ENCODE measurements at regions not wholly inside any gene's neighbourhood (a gene's known extent, or its start where the extent isn't known, plus 50 kb on each side); places are given as distances from the start of the nearest gene placed in this dataset.
"Not testable (repeated sequence)": the region's sequence is repeated elsewhere in the genome, so short reads cannot be mapped to it uniquely, and the experiment has no call there.

GRCh38 chr4:33696586-33696985 lies 2547.7 kb downstream of the ARAP2 start:
- no peaks in the 10 kb centered on the region for H3K4me1 ChIP-seq (ENCODE audit: insufficient read depth, low read length)
- no peaks in the 10 kb centered on the region for H3K36me3 ChIP-seq (ENCODE audit: insufficient read depth, low read length)
- no peak overlapping the region for H3K9ac ChIP-seq (ENCODE audit: low read depth, low read length)
- peaks cover 4% of the 10 kb centered on the region; the same call in 1 of the 2 replicates for H3K9me3 ChIP-seq (ENCODE audit: control insufficient read depth, insufficient read depth, low read length)

GRCh38 chr4:33709247-33709646 lies 2535.1 kb downstream of the ARAP2 start:
- Histone ChIP-seq H3K9me3 (ENCODE audit: control insufficient read depth, insufficient read depth, low read length) (peaks cover 6% of the 10 kb centered on the region; the same call in 1 of the 2 replicates), H3K4me1 (ENCODE audit: insufficient read depth, low read length) (no peaks in the 10 kb centered on the region), H3K36me3 (ENCODE audit: insufficient read depth, low read length) (no peaks in the 10 kb centered on the region), H3K9ac (ENCODE audit: low read depth, low read length) (no peak overlapping the region)

GRCh38 chr4:33711826-33712225 lies 2532.5 kb downstream of the ARAP2 start:
- H3K9ac ChIP-seq (ENCODE audit: low read depth, low read length), result no peak overlapping the region
- H3K9me3 ChIP-seq (ENCODE audit: control insufficient read depth, insufficient read depth, low read length), result peaks cover 6% of the 10 kb centered on the region; the same call in 1 of the 2 replicates
- H3K4me1 ChIP-seq (ENCODE audit: insufficient read depth, low read length), result no peaks in the 10 kb centered on the region
- H3K36me3 ChIP-seq (ENCODE audit: insufficient read depth, low read length), result no peaks in the 10 kb centered on the region

GRCh38 chr4:33714971-33715370 lies 2529.3 kb downstream of the ARAP2 start:
- no peaks in the 10 kb centered on the region for H3K4me1 ChIP-seq (ENCODE audit: insufficient read depth, low read length)
- no peak overlapping the region for H3K9ac ChIP-seq (ENCODE audit: low read depth, low read length)
- H3K36me3 ChIP-seq (ENCODE audit: insufficient read depth, low read length), result no peaks in the 10 kb centered on the region
- peaks cover 5% of the 10 kb centered on the region; the same call in 1 of the 2 replicates for H3K9me3 ChIP-seq (ENCODE audit: control insufficient read depth, insufficient read depth, low read length)

GRCh38 chr4:33715841-33716395 lies 2528.4 kb downstream of the ARAP2 start:
- Histone ChIP-seq H3K4me1 (ENCODE audit: insufficient read depth, low read length) (no peaks in the 10 kb centered on the region), H3K9ac (ENCODE audit: low read depth, low read length) (no peak overlapping the region), H3K9me3 (ENCODE audit: control insufficient read depth, insufficient read depth, low read length) (no peaks in the 10 kb centered on the region), H3K36me3 (ENCODE audit: insufficient read depth, low read length) (no peaks in the 10 kb centered on the region)

- Histone ChIP-seq H3K9ac (ENCODE audit: low read depth, low read length) (no peak overlapping the region), H3K36me3 (ENCODE audit: insufficient read depth, low read length) (no peaks in the 10 kb centered on the region), H3K9me3 (ENCODE audit: control insufficient read depth, insufficient read depth, low read length) (no peaks in the 10 kb centered on the region), H3K4me1 (ENCODE audit: insufficient read depth, low read length) (no peaks in the 10 kb centered on the region)
Observed at GRCh38 chr4:33722254-33722653, 2522.1 kb downstream of the ARAP2 start.

- no peaks in the 10 kb centered on the region for H3K9me3 ChIP-seq (ENCODE audit: control insufficient read depth, insufficient read depth, low read length)
- no peaks in the 10 kb centered on the region for H3K36me3 ChIP-seq (ENCODE audit: insufficient read depth, low read length)
- no peaks in the 10 kb centered on the region for H3K4me1 ChIP-seq (ENCODE audit: insufficient read depth, low read length)
- H3K9ac ChIP-seq (ENCODE audit: low read depth, low read length), result no peak overlapping the region
Observed at GRCh38 chr4:33722800-33723516, 2521.4 kb downstream of the ARAP2 start.

GRCh38 chr4:33724685-33725084 lies 2519.6 kb downstream of the ARAP2 start:
- H3K36me3 ChIP-seq (ENCODE audit: insufficient read depth, low read length), result no peaks in the 10 kb centered on the region
- no peaks in the 10 kb centered on the region for H3K9me3 ChIP-seq (ENCODE audit: control insufficient read depth, insufficient read depth, low read length)
- H3K4me1 ChIP-seq (ENCODE audit: insufficient read depth, low read length), result no peaks in the 10 kb centered on the region
- no peak overlapping the region for H3K9ac ChIP-seq (ENCODE audit: low read depth, low read length)

GRCh38 chr4:33725861-33726260 lies 2518.5 kb downstream of the ARAP2 start:
- Histone ChIP-seq H3K9ac (ENCODE audit: low read depth, low read length) (no peak overlapping the region), H3K4me1 (ENCODE audit: insufficient read depth, low read length) (no peaks in the 10 kb centered on the region), H3K36me3 (ENCODE audit: insufficient read depth, low read length) (no peaks in the 10 kb centered on the region), H3K9me3 (ENCODE audit: control insufficient read depth, insufficient read depth, low read length) (no peaks in the 10 kb centered on the region)

- Histone ChIP-seq H3K4me1 (ENCODE audit: insufficient read depth, low read length) (no peaks in the 10 kb centered on the region), H3K9ac (ENCODE audit: low read depth, low read length) (no peak overlapping the region), H3K9me3 (ENCODE audit: control insufficient read depth, insufficient read depth, low read length) (no peaks in the 10 kb centered on the region), H3K36me3 (ENCODE audit: insufficient read depth, low read length) (no peaks in the 10 kb centered on the region)
Observed at GRCh38 chr4:33737726-33738125, 2506.6 kb downstream of the ARAP2 start.

GRCh38 chr4:33739884-33740632 lies 2504.3 kb downstream of the ARAP2 start:
- Histone ChIP-seq H3K36me3 (ENCODE audit: insufficient read depth, low read length) (no peaks in the 10 kb centered on the region), H3K9ac (ENCODE audit: low read depth, low read length) (no peak overlapping the region), H3K9me3 (ENCODE audit: control insufficient read depth, insufficient read depth, low read length) (peaks cover 5% of the 10 kb centered on the region), H3K4me1 (ENCODE audit: insufficient read depth, low read length) (no peaks in the 10 kb centered on the region)

- not testable (repeated sequence) for H3K9ac ChIP-seq (ENCODE audit: low read depth, low read length); H3K36me3 ChIP-seq (ENCODE audit: insufficient read depth, low read length); H3K4me1 ChIP-seq (ENCODE audit: insufficient read depth, low read length); H3K9me3 ChIP-seq (ENCODE audit: control insufficient read depth, insufficient read depth, low read length)
Observed at GRCh38 chr4:33740871-33741270, 2503.4 kb downstream of the ARAP2 start.

GRCh38 chr4:33746979-33747378 lies 2497.3 kb downstream of the ARAP2 start:
- Histone ChIP-seq H3K9ac (ENCODE audit: low read depth, low read length) (no peak overlapping the region), H3K9me3 (ENCODE audit: control insufficient read depth, insufficient read depth, low read length) (peaks cover 5% of the 10 kb centered on the region), H3K36me3 (ENCODE audit: insufficient read depth, low read length) (no peaks in the 10 kb centered on the region), H3K4me1 (ENCODE audit: insufficient read depth, low read length) (no peaks in the 10 kb centered on the region)

GRCh38 chr4:33751050-33751449 lies 2493.3 kb downstream of the ARAP2 start:
- no peaks in the 10 kb centered on the region for H3K9me3 ChIP-seq (ENCODE audit: control insufficient read depth, insufficient read depth, low read length)
- H3K9ac ChIP-seq (ENCODE audit: low read depth, low read length), result no peak overlapping the region
- no peaks in the 10 kb centered on the region for H3K36me3 ChIP-seq (ENCODE audit: insufficient read depth, low read length)
- no peaks in the 10 kb centered on the region for H3K4me1 ChIP-seq (ENCODE audit: insufficient read depth, low read length)

- no peaks in the 10 kb centered on the region for H3K36me3 ChIP-seq (ENCODE audit: insufficient read depth, low read length)
- H3K9me3 ChIP-seq (ENCODE audit: control insufficient read depth, insufficient read depth, low read length), result no peaks in the 10 kb centered on the region
- no peak overlapping the region for H3K9ac ChIP-seq (ENCODE audit: low read depth, low read length)
Observed at GRCh38 chr4:33772582-33772981, 2471.7 kb downstream of the ARAP2 start.

More at GRCh38 chr4:33772582-33772981, 2471.7 kb downstream of the ARAP2 start:
- H3K4me1 ChIP-seq (ENCODE audit: insufficient read depth, low read length), result no peaks in the 10 kb centered on the region

All from ES-I3 (cell line).